Neuronal stem cell (in vitro differentiated cells): ENCODE measurements at regions not wholly inside any gene's neighbourhood (a gene's known extent, or its start where the extent isn't known, plus 50 kb on each side); places are given as distances from the start of the nearest gene placed in this dataset.
A peak's percentile ranks its signal among the peaks of the same experiment; 100 is the strongest.

Experiments
- DNase-seq: peaks from one replicate; pipeline ENCODE4 v3.0.0-alpha.2; 2013; ENCODE audit warnings: low spot score
- H2AFZ ChIP-seq: one replicate; pipeline ENCODE4 v1.6.1; 2013; ENCODE audit warnings: mild to moderate bottlenecking, low read length, inconsistent platforms
- H2AK5ac ChIP-seq: 2 replicates; pipeline ENCODE4 v1.6.1; 2013; ENCODE audit warnings: low read depth, mild to moderate bottlenecking, inconsistent platforms, low read length, moderate library complexity, mixed read lengths
- H2BK120ac ChIP-seq: 2 replicates; pipeline ENCODE4 v1.6.1; 2013; ENCODE audit warnings: low read depth, mild to moderate bottlenecking, inconsistent platforms, low read length, moderate library complexity, mixed read lengths
- H2BK12ac ChIP-seq: one replicate; pipeline ENCODE4 v1.6.1; 2013; ENCODE audit warnings: low read length, inconsistent platforms
- H2BK15ac ChIP-seq: 2 replicates; pipeline ENCODE4 v1.6.1; 2013; ENCODE audit warnings: mild to moderate bottlenecking, low read length, inconsistent platforms, mixed read lengths
- H2BK5ac ChIP-seq: one replicate; pipeline ENCODE4 v1.6.1; 2013; ENCODE audit warnings: inconsistent platforms, mild to moderate bottlenecking, low read length, moderate library complexity
- H3K14ac ChIP-seq: one replicate; pipeline ENCODE4 v1.6.1; 2013; ENCODE audit warnings: low read length, inconsistent platforms
- H3K18ac ChIP-seq: 2 replicates; pipeline ENCODE4 v1.6.1; 2013; ENCODE audit warnings: low read length, inconsistent platforms
- H3K23ac ChIP-seq: 2 replicates; pipeline ENCODE4 v1.6.1; 2013; ENCODE audit warnings: low read depth, mild to moderate bottlenecking, mixed read lengths, low read length, inconsistent platforms; ENCODE audit not compliant: poor library complexity
- H3K27ac ChIP-seq: replicated peaks from 3 replicates; pipeline ENCODE4 v1.5.1; 2013; ENCODE audit warnings: low read length, inconsistent platforms
- H3K27me3 ChIP-seq, 3 experiments: 2 replicates each; pipeline ENCODE4 v1.6.1; 2013; ENCODE audit warnings: low read length in 3 of 3, mild to moderate bottlenecking in 2 of 3, inconsistent platforms in 1 of 3, low read depth in 1 of 3, mixed read lengths in 1 of 3, moderate library complexity in 1 of 3; ENCODE audit not compliant: control insufficient read depth in 3 of 3, insufficient read depth in 3 of 3
- H3K36me3 ChIP-seq, 2 donors: replicated peaks in 1 of 2; 2 replicates each; pipeline ENCODE4 v1.6.1; 2013; ENCODE audit warnings: low read length in 2 of 2; ENCODE audit not compliant: control insufficient read depth in 2 of 2, insufficient read depth in 2 of 2
- H3K4ac ChIP-seq: 2 replicates; pipeline ENCODE4 v1.6.1; 2013; ENCODE audit warnings: inconsistent platforms, mild to moderate bottlenecking, low read length, moderate library complexity
- H3K4me1 ChIP-seq, 2 donors: 1 replicate in 1 of 2; 2 replicates in 1 of 2; pipeline ENCODE4 v1.6.1; 2013; ENCODE audit warnings: low read length in 2 of 2, low read depth in 1 of 2; ENCODE audit not compliant: control insufficient read depth in 2 of 2, insufficient read depth in 1 of 2
- H3K4me2 ChIP-seq: one replicate; pipeline ENCODE4 v1.6.1; 2013; ENCODE audit warnings: mild to moderate bottlenecking, low read length, inconsistent platforms; ENCODE audit not compliant: insufficient read depth, poor library complexity, severe bottlenecking
- H3K4me3 ChIP-seq, 2 donors: 2 replicates each; pipeline ENCODE4 v1.5.1; 2013; ENCODE audit warnings: low read length in 2 of 2, mild to moderate bottlenecking in 2 of 2, inconsistent platforms in 1 of 2, moderate library complexity in 1 of 2
- H3K79me1 ChIP-seq: one replicate; pipeline ENCODE4 v1.6.1; 2013; ENCODE audit warnings: low read depth, mild to moderate bottlenecking, inconsistent platforms, low read length, moderate library complexity
- H3K9ac ChIP-seq: one replicate; pipeline ENCODE4 v1.6.1; 2013; ENCODE audit warnings: mild to moderate bottlenecking, low read depth, low read length, inconsistent platforms; ENCODE audit not compliant: poor library complexity
- H3K9me3 ChIP-seq, 2 donors: replicated peaks in 1 of 2; 2 replicates each; pipeline versions ENCODE3 to v1.6.1; 2013; ENCODE audit warnings: low read length in 2 of 2, mild to moderate bottlenecking in 2 of 2, inconsistent platforms in 1 of 2, low read depth in 1 of 2, mixed read lengths in 1 of 2, moderate library complexity in 1 of 2; ENCODE audit not compliant: control insufficient read depth in 2 of 2, insufficient read depth in 1 of 2
- H4K8ac ChIP-seq: one replicate; pipeline ENCODE4 v1.6.1; 2013; ENCODE audit warnings: low read depth, mild to moderate bottlenecking, inconsistent platforms, low read length, moderate library complexity
- H4K91ac ChIP-seq: one replicate; pipeline ENCODE4 v1.6.1; 2013; ENCODE audit warnings: low read length, low read depth, mild to moderate bottlenecking, inconsistent platforms; ENCODE audit not compliant: poor library complexity
- WGBS, 2 donors: extraction: QIAGEN DNeasy Blood & Tissue Kit; methylation state at CpG; one replicate each; pipeline ENCODE4 v1.1.7; 2013; ENCODE audit warnings: missing lambda C conversion rate in 2 of 2, mixed read lengths in 1 of 2; ENCODE audit not compliant: insufficient read length in 2 of 2, insufficient replicate concordance in 1 of 2; ENCODE audit errors: extremely low coverage in 2 of 2; 5-methylcytosine and 5-hydroxymethylcytosine counted together

GRCh38 chr3:81980596-81981494 lies 219.4 kb upstream of the GBE1 start:
- Histone ChIP-seq H3K23ac (no peak overlapping the region), H3K36me3 (no peaks in the 10 kb centered on the region), H2AFZ (no peak overlapping the region), H3K4me2 (no peak overlapping the region), H2BK120ac (no peak overlapping the region), H4K91ac (no peak overlapping the region), H3K79me1 (peaks cover under 1% of the 10 kb centered on the region), H3K4ac (no peak overlapping the region), H3K18ac (no peak overlapping the region), H3K9me3 (no peaks in the 10 kb centered on the region), H2AK5ac (no peak overlapping the region), H3K14ac (no peak overlapping the region), H3K27me3 (no peaks in the 10 kb centered on the region), H4K8ac (no peak overlapping the region), H2BK15ac (no peak overlapping the region), H3K27ac (no peak overlapping the region), H3K9ac (no peak overlapping the region), H2BK12ac (no peak overlapping the region), H2BK5ac (no peak overlapping the region), H3K4me3 (no peak overlapping the region), H3K4me1 (no peaks in the 10 kb centered on the region)
- no peak for DNase-seq
- no CpG with 5 or more reads among the region's 10 CpGs for WGBS, 2 donors

- no CpG with 5 or more reads among the region's 2 CpGs for WGBS, 2 donors
- Histone ChIP-seq H4K91ac (no peak overlapping the region), H3K9ac (no peak overlapping the region), H3K36me3 (no peaks in the 10 kb centered on the region), H2BK12ac (no peak overlapping the region), H3K9me3 (peaks cover 0 to 5% of the 10 kb centered on the region in 2 donors), H3K4ac (no peak overlapping the region), H3K79me1 (no peaks in the 10 kb centered on the region), H3K14ac (no peak overlapping the region), H4K8ac (no peak overlapping the region), H3K27me3 (no peaks in the 10 kb centered on the region), H3K4me1 (peaks cover 0 to 2% of the 10 kb centered on the region in 2 donors), H2BK5ac (no peak overlapping the region), H3K4me3 (no peak overlapping the region), H2AFZ (no peak overlapping the region), H3K18ac (no peak overlapping the region), H3K27ac (no peak overlapping the region), H2AK5ac (no peak overlapping the region), H3K4me2 (no peak overlapping the region), H2BK120ac (no peak overlapping the region), H3K23ac (no peak overlapping the region), H2BK15ac (no peak overlapping the region)
- no peak for DNase-seq
Measured at GRCh38 chr3:81974751-81975150, 213.3 kb upstream of the GBE1 start.

- H3K79me1 ChIP-seq, result no peaks in the 10 kb centered on the region
- H3K4ac ChIP-seq, result no peak overlapping the region
- no peak overlapping the region for H3K27ac ChIP-seq
- no peaks in the 10 kb centered on the region for H3K36me3 ChIP-seq
- peaks cover 0 to 3% of the 10 kb centered on the region in 2 donors for H3K4me1 ChIP-seq
- no peak overlapping the region for H2BK5ac ChIP-seq
- H2AK5ac ChIP-seq, result no peak overlapping the region
- H2AFZ ChIP-seq, result peak overlapping the region; percentile 48
- no peaks in the 10 kb centered on the region for H3K27me3 ChIP-seq
- no CpG with 5 or more reads among the region's 4 CpGs for WGBS, 2 donors
- H3K18ac ChIP-seq, result no peak overlapping the region
- no peak overlapping the region for H2BK120ac ChIP-seq
- H3K9ac ChIP-seq, result no peak overlapping the region
- peaks cover 0 to 5% of the 10 kb centered on the region in 2 donors for H3K9me3 ChIP-seq
- no peak overlapping the region for H2BK15ac ChIP-seq
- no peak overlapping the region for H3K23ac ChIP-seq
- no peak overlapping the region for H2BK12ac ChIP-seq
- DNase-seq, result peak; percentile 14
- H3K4me3 ChIP-seq, result no peak overlapping the region
- no peak overlapping the region for H4K8ac ChIP-seq
- no peak overlapping the region for H4K91ac ChIP-seq
- no peak overlapping the region for H3K4me2 ChIP-seq
- H3K14ac ChIP-seq, result no peak overlapping the region
Measured at GRCh38 chr3:81968658-81969057, 207.2 kb upstream of the GBE1 start.

- Histone ChIP-seq H2BK12ac (no peak overlapping the region), H3K4ac (no peak overlapping the region), H3K9ac (no peak overlapping the region), H3K9me3 (peaks cover 0 to 5% of the 10 kb centered on the region in 2 donors), H3K79me1 (no peaks in the 10 kb centered on the region), H3K18ac (no peak overlapping the region), H3K36me3 (no peaks in the 10 kb centered on the region), H3K4me2 (no peak overlapping the region), H4K91ac (no peak overlapping the region), H3K27me3 (no peaks in the 10 kb centered on the region), H2BK15ac (no peak overlapping the region), H4K8ac (no peak overlapping the region), H2BK120ac (no peak overlapping the region), H2AK5ac (no peak overlapping the region), H2BK5ac (no peak overlapping the region), H2AFZ (no peak overlapping the region), H3K14ac (no peak overlapping the region), H3K4me1 (peaks cover 0 to 3% of the 10 kb centered on the region in 2 donors), H3K23ac (no peak overlapping the region), H3K27ac (no peak overlapping the region), H3K4me3 (no peak overlapping the region)
- DNase-seq, result no peak
Measured at GRCh38 chr3:81967393-81967792, 205.9 kb upstream of the GBE1 start.
